ENCODE measurements at regions not wholly inside any gene's neighbourhood (a gene's known extent, or its start where the extent isn't known, plus 50 kb on each side); places are given as distances from the start of the nearest gene placed in this dataset.
A peak's percentile ranks its signal among the peaks of the same experiment; 100 is the strongest.
"Not testable (repeated sequence)": the region's sequence is repeated elsewhere in the genome, so short reads cannot be mapped to it uniquely, and the experiment has no call there.

DNA sequence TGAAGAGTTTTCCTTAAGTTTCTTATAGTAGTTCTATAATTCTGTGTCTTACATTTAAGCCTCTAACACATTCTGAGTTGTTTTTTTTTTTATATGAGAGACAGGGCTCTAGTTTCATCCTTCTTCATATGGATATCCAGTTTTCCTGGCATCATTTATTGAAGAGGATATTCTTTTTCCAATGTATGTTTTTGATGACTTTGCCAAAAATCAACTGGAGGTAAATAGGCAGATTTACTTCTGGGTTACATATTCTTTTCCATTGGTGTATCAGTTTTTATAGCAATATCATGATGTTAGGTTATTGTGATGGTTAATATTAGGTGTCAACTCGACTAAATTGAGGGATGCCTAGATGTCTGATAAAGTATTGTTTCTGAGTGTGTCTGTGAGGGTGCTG, 650.7 kb upstream of the GRID2 start:
- no peak for DNase-seq (ENCODE audit: low spot score)

DNA sequence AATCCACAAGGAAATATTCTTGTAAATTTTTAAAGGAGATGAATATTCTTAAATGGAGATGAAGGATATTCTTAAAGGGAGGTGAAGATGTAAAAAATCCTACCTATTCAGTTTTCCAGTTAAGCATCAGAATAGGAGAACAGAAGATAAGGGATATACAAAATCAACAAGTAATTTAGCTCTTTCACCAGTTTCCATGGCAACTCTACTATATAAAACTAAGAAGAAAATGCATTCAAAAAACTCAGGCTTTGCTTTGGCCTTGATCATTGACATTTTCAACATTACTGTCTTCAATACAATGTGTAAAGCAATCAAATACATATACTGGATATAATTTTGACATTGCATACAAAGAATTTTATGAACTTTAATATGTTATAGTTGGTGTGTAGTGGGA, 622.7 kb upstream of the GRID2 start:
- no peak for DNase-seq (ENCODE audit: low spot score)

DNA sequence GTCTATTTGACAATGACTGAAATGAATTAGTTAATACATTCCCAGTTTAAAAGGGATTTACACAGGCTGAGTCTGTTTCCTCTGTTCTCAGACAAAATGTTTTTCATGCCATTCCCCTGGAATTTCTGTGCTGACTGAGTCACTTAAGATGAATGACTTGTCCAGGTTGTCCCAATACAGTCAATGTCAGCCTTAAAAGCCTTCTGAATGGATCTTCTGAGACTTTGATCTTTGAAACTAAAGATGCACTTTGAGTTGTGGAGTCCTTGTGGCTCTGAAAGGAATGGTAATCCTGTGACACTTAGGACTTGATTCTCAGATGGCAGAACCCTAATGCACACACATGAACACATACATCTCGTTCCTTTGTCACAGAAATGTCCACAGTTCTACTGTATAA, 622.2 kb upstream of the GRID2 start:
- DNase-seq (ENCODE audit: low spot score), result peak; percentile 5

DNA sequence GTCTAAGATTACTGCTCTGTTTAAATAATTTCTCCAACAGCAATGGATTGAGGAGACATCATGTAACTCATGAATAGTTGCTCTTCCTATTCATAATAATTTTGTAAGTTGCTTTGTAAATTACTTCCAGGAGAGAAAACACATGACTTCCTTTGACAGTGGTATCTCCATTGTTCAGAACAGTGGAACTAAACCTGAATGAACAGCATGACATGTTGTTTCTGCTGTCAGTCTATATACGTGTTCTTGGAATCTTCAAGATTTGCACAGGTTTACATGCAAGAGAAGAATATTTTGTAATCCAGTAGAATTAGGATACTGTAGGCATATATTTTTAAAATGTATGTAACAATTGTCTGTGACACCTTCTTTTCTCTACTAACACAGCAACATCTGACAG, 618.8 kb upstream of the GRID2 start:
- DNase-seq (ENCODE audit: low spot score), result no peak

DNA sequence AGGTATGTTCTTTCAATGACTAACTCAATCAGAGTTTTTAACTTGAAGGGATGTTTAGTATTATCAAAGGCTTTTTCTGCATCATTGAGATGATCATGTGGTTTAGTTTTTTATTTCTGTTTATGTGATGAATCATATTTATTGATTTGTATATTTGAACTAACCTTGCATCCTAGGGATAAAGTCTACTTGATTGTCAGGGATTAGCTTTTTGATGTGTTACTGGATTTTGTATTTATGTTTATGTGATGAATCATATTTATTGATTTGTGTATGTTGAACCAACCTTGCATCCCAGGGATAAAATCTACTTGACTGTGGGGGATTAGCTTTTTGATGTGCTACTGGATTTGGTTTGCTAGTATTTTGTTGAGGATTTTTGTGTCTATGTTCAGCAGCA, 615.4 kb upstream of the GRID2 start:
- DNase-seq (ENCODE audit: low spot score), result no peak

DNA sequence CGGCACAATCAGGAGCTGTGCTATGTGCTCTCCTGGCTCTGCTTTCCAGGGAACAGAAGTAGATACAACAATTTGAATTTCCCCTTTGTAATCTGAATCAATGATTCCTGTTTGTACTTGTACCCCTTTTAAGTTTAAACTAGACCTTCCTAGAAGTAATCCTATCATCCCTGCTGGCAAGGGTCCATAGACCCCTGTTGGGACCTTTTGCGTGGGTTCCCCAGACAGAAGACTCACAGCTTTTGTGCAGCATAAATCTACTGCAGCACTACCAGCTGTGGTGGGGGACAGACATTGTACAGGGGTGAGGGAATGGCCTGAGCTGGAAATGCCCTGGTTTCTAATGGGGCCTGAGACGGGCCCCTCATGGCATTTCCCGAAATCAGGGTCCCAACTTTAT, 604.1 kb upstream of the GRID2 start:
- DNase-seq (ENCODE audit: low spot score), result not testable (repeated sequence)

DNA sequence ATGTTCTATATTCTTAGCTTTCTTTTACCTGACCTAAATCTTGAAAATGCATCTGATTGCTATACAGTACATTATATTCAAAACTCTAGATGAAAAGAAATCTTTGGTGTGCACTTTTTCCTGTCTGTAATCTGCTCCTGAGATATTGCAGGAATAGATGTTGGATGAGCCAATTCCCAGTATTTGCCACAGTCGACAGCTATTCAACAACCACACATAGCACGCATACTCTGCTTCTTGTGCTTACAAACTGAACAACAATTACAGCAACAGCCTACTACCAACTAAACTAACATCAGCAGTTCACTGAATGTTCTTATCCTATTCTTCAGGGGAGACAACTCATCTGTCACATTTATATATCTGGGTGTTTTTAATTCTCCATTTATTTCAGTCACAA, 573.9 kb upstream of the GRID2 start:
- no peak for DNase-seq (ENCODE audit: low spot score)

DNA sequence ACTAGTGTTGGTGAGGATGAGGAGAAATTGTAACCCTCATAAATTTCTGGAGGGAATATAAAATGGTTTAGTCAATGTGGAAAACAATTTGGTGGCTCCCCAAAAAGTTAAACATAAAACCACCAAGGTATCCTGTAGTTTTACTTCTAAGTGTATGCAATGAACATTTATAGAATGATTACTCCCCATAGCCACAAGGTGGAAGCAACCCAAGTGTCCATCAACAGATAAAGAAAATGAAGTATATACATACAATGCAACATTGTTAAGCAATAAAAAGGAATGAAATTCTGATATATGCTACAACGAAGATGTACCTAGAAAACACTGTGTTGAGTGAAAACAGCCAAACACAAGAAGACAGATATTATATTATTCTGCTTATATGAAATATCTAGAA, 569.1 kb upstream of the GRID2 start:
- no peak for DNase-seq (ENCODE audit: low spot score)

DNA sequence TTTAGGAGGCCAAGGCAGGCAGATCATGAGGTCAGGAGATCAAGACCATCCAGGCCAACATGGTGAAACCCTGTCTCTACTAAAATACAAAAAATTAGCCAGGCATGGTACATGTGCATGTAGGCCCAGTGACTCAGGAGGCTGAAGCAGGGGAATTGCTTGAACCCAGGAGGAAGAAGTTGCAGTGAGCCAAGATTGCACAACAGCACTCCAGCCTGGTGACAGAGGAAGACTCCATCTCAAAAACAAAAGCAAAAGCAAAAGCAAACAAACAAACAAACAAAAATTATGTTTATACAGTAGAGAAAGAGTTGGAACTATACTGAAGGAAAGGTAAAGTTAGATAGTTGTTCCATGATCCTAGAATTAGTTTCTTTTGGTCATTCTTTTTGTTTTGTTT, 564.9 kb upstream of the GRID2 start:
- DNase-seq (ENCODE audit: low spot score), result not testable (repeated sequence)

DNA sequence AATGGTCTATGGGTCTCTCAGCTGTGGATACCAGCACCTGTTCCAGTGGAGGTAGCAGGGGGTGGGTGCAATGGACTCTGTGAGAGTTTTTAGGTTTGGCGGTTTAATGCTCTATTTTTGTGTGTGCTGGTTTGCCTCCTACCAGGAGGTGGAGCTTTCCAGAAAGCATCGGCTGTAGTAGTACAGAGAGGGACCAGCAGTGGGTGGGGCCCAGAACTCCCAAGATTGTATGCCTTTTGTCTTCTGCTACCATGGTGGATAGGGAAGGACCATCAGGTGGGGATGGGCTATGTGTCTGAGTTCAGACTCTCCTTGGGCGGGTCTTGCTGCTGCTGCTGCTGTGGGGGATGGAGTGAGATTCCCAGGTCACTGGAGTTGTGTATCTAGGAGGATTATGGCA, 557.2 kb upstream of the GRID2 start:
- no peak for DNase-seq (ENCODE audit: low spot score)

DNA sequence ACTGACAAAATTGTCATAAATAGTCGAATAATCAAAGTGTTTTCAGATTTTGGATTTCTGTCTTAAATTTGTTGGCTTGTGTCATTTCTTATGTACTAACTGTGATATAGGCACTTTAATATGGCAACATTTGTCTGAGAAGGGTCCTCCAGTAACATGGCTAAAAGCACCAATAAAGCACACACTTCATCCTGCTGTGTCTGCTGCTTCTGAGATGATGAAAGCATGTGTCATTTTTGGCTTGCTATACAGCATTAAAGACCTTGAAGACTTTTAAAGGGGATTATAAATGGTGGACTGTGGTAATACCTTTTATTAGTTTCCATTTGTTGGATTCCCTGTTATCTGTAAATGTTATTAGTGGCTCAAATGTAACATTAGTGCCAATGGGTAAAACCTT, 551.8 kb upstream of the GRID2 start:
- no peak for DNase-seq (ENCODE audit: low spot score)

DNA sequence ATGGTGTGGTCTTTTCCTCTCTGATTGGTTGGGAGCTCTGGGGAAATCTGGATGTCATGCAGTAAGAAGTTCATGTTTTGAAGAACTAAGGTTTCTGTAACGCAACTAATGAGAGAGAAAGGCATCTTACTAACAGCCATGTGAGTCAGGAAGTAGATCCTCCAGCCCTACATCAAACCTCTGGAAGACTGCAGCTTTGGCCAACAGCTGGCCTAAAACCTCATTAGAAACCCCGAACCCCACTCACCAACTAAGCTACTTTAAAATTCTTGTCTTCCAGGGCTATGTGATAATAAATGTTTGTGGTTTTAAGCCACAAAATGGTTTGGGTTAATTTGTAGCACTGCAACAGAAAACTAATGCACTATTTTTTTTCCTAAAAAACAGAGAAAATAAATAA, 549.0 kb upstream of the GRID2 start:
- DNase-seq (ENCODE audit: low spot score), result no peak

DNA sequence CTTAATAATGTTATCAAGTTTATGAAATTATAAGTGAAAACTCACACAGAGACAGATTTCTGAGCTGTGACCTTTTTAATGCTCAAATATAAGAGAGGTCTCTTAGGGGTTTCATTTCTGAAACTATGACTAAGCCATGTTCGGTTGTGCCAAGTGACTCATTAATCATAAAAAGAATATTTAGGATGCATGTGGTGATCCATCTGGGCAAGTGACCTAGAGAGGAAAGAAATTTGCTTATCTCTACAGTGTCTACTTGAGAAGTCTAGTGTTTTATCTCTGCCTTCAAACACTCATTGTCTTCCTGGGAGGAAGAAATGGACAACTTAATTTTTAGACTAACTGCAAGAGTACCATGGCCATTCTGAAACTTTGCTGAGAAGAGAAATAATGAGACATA, 545.3 kb upstream of the GRID2 start:
- DNase-seq (ENCODE audit: low spot score), result peak; percentile 50

DNA sequence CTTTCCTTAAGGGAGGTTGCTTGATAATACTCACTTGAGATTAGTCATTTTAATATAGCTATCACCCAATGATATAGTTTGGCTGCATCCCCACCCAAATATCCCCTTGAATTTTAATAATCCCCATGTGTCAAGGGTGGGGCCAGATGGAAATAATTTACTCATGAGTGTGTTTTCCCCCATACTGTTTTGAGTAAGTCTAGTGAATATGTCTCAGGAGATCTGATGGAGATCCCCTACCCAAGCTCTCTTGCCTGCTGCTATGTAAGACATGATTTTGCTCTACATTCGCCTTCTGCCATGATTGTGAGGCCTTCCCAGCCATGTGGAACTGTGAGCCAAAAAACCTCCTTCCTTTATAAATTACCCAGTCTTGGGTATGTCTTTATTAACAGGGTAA, 539.7 kb upstream of the GRID2 start:
- no peak for DNase-seq (ENCODE audit: low spot score)

DNA sequence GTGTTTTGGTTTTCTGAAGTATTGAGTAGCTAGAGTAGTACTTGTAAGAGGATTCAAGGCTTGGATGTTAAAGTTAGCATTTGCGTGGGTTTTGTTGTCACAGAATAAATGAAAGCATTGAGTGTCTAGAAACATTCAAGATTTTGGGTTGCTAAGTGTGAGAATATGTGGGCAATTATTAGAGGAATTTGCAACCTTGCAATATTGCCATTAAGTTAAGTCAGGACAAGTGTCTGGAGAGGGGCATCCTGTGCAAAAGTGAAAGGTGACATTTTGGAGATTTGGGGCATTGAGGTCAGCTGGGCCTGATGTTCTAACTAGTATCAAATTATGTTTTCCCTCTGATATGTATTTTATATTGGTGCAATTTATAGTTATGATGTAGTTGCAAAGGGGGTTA, 533.9 kb upstream of the GRID2 start:
- no peak for DNase-seq (ENCODE audit: low spot score)

DNA sequence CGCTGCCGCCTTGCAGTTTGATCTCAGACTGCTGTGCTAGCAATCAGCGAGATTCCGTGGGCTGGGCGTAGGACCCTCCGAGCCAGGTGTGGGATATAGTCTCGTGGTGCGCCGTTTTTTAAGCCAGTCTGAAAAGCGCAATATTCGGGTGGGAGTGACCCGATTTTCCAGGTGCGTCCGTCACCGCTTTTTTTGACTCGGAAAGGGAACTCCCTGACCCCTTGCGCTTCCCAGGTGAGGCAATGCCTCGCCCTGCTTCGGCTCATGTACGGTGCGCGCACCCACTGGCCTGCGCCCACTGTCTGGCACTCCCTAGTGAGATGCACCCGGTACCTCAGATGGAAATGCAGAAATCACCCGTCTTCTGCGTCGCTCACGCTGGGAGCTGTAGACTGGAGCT, 512.1 kb upstream of the GRID2 start:
- DNase-seq (ENCODE audit: low spot score), result not testable (repeated sequence)

DNA sequence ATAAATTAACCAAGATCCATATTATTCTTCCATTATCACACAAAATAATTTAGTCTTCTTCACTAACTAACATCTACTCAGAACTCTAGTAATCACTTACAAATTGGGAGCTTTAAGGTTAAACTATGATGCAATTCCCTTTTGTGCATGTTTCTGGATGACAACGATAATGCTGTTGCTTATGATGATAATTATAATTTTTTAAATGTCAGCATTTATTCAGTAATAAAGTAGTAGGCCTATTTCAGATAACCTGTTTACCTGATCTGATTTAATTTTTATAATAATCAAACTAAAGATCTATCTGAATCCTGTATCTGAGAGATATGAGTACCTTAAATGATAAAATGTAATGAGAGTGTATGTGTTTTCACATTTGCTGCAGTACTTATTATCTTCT, 507.8 kb upstream of the GRID2 start:
- DNase-seq (ENCODE audit: low spot score), result no peak

DNA sequence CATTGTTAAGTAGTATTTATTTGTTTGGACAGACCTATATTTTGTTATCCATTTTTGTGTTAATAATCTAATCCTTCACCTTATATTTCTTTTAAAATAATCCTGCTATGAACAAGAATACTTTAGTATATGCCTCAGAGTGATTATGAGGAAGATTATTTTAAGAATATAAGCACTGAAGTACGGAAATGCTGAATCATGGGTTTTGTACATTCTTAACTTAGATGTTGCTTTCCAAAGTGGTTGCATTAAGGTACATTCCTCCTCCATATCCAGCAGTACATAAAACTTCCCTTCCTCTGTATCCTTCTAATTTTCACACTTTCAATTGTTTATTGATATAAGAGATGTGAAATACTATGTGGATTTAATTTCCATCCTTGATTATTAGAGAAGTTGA, 491.4 kb upstream of the GRID2 start:
- DNase-seq (ENCODE audit: low spot score), result no peak

DNA sequence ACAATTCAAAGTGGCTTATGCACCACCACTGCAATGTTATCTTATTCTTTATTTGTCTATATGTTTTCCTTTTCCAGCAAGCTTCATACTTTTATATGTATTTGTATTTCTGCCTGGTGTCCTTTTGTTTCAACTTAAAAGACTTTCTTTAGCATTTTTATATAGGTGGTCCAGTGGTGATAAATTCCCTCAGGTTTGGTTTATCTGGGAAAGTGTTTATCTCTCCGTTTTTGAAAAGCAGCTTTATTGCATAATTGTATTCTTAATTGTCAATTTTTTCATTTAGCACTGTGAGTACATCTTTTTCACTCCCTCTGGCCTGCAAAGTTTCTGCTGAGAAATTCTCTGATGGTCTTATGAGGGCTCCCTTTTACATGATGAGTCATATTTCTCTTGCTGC, 479.0 kb upstream of the GRID2 start:
- no peak for DNase-seq (ENCODE audit: low spot score)

DNA sequence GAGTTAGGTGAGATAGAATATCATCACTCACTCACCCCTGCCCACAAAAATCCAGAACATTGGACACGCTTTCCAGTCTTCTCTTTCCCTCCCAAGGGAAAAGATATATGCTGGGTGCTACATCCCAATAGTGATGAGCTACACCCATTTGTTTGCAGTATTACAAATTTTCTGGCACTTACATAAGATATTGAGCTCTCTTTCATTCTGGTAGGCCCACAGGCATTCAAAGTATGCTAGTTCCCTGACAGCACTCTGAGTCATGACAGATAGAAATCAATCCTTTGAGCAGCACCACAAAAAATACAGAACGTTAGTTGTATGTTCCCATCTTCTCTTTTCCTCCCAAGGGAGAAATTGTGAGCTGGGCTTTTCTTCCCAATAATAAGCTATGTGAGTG, 477.6 kb upstream of the GRID2 start:
- peak; percentile 44 for DNase-seq (ENCODE audit: low spot score)

DNA sequence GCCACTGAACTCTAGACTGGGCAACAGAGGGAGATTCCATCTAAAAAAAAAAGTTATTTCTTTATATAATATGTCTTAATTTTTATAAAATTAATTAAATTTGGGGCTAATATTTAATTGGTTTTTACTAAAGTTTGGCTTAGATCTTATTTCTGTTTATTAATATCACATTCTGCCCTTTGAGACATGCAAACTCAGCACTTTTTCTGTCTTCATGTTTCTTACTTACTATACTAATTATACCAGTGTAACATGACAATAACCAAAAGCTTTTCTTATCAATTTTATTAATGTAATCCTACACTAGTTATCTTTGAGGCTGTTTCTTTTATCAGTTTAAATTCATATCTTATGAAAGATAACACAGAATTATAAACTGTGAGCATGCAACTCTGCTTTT, 475.9 kb upstream of the GRID2 start:
- no peak for DNase-seq (ENCODE audit: low spot score)

DNA sequence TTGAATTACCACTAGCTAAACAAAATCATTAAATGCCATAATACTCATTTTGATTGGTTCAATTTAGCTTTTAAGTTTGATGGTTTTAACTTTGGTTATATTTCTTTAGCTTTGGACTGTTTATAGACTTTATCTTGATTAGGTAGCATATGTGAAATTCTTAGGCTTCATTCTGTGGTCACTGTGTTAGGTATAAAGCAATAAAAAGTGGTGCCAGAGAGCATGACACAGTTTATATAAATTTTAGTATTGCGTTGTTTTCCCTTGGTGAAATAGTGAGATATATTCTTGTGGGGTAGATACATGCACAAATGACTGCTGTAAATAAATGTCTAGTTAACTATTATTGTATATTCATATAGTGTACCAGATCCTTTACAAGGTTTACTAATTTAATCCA, 474.2 kb upstream of the GRID2 start:
- DNase-seq (ENCODE audit: low spot score), result no peak

DNA sequence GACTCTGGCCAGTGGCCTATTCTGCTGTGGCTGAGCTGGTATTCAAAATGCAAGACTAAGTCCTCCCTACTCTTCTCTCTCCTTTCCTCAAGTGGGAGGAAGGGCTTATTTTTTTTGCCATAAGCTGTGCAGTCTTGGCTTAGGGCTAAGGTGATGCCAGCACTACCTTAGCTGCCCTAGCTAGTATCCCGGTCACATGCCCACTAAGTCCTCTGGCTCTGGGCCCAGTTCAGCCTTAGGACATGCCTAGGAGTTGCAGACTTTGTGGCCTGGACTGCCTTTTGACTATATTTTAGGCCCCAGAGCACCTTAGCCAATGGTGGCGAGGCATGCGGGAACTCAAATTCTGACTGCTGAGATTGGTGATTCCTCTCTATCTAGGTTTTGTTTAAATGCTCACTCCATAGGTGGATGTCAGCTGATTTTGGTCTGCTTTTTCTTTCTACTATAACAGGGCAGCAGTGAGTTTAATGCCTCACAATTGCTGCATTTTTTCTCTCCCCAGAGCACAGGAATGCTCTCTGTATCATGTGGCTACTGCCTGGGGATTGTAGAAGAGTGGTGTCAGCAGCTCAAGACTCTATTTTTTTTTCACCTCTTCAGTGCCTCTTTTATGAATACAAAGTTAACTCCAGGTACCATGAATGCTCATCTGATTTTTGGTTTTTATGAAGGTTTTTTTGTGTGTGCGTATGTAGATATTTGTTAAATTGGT, 472.9 kb upstream of the GRID2 start:
- no peak for DNase-seq (ENCODE audit: low spot score)

DNA sequence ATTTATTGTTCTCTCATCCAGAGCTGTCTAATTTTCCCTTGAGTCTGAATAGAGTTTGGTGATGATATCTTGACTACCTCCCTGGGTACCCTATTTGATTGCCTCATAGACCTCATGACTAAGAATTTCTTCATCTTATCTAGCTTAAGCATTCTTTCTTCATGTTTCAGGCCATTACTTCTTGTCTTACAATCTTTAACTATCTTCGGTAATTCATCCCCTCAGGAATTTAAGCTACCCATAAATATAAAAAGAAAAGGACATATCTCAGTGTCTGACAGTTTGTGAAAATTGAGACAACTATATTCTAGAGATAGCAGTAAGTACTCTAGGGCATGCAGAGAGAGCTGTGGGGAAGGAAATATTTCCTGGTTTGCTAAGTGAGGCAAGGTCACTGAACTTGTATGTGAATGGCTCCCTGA, 466.1 kb upstream of the GRID2 start:
- DNase-seq (ENCODE audit: low spot score), result peak; percentile 50

Data from kidney tubule cell (primary cell).